Mesenchymal stem cell (in vitro differentiated cells and primary cell): ENCODE measurements at regions not wholly inside any gene's neighbourhood (a gene's known extent, or its start where the extent isn't known, plus 50 kb on each side); places are given as distances from the start of the nearest gene placed in this dataset.
"Not testable (repeated sequence)": the region's sequence is repeated elsewhere in the genome, so short reads cannot be mapped to it uniquely, and the experiment has no call there.

Source experiments
- DNase-seq: peaks from one replicate; pipeline ENCODE4 v3.0.0-alpha.2; 2013
- H2AFZ ChIP-seq: one replicate; pipeline ENCODE4 v1.6.1; 2013; ENCODE audit warnings: low read depth, mild to moderate bottlenecking, control low read depth, inconsistent platforms, low read length, moderate library complexity
- H2AK5ac ChIP-seq: 2 replicates; pipeline ENCODE4 v1.6.1; 2013; ENCODE audit warnings: low read length, moderate library complexity, mild to moderate bottlenecking, inconsistent platforms; ENCODE audit not compliant: severe bottlenecking
- H2BK120ac ChIP-seq: one replicate; pipeline ENCODE4 v1.6.1; 2013; ENCODE audit warnings: low read depth, mild to moderate bottlenecking, inconsistent platforms, low read length, moderate library complexity
- H2BK12ac ChIP-seq, 2 experiments: one replicate each; pipeline ENCODE4 v1.6.1; 2013; ENCODE audit warnings: inconsistent platforms in 2 of 2, low read length in 2 of 2, mild to moderate bottlenecking in 2 of 2, moderate library complexity in 2 of 2, control low read depth in 1 of 2
- H2BK15ac ChIP-seq: one replicate; pipeline ENCODE4 v1.6.1; 2013; ENCODE audit warnings: mild to moderate bottlenecking, low read depth, inconsistent platforms; ENCODE audit not compliant: poor library complexity, severe bottlenecking
- H2BK5ac ChIP-seq: 2 replicates; pipeline ENCODE4 v1.6.1; 2013; ENCODE audit warnings: low read depth, mild to moderate bottlenecking, low read length, control low read depth, inconsistent platforms; ENCODE audit not compliant: poor library complexity, severe bottlenecking
- H3K14ac ChIP-seq, 2 experiments: one replicate each; pipeline ENCODE4 v1.6.1; 2013; ENCODE audit warnings: inconsistent platforms in 2 of 2, low read length in 2 of 2, control low read depth in 1 of 2, mild to moderate bottlenecking in 1 of 2, moderate library complexity in 1 of 2
- H3K18ac ChIP-seq, 2 experiments: one replicate each; pipeline ENCODE4 v1.6.1; 2013; ENCODE audit warnings: inconsistent platforms in 2 of 2, low read length in 2 of 2, control low read depth in 1 of 2, low read depth in 1 of 2, mild to moderate bottlenecking in 1 of 2
- H3K23ac ChIP-seq, 2 experiments: one replicate each; pipeline ENCODE4 v1.6.1; 2013; ENCODE audit warnings: inconsistent platforms in 2 of 2, low read length in 2 of 2, mild to moderate bottlenecking in 2 of 2, moderate library complexity in 2 of 2, control low read depth in 1 of 2
- H3K27ac ChIP-seq: 2 replicates; pipeline ENCODE4 v1.5.1; 2013; ENCODE audit warnings: mild to moderate bottlenecking, moderate library complexity, low read length, control low read depth, inconsistent platforms; ENCODE audit not compliant: poor library complexity, severe bottlenecking
- H3K27me3 ChIP-seq, 2 experiments: 2 replicates each; pipeline versions ENCODE4 v1.6.1 to v1.7.0; 2013; ENCODE audit warnings: low read length in 2 of 2, mild to moderate bottlenecking in 2 of 2, moderate library complexity in 2 of 2, control low read depth in 1 of 2, inconsistent platforms in 1 of 2; ENCODE audit not compliant: control insufficient read depth in 1 of 2, insufficient read depth in 1 of 2
- H3K36me3 ChIP-seq, 2 experiments: 2 replicates each; pipeline versions ENCODE4 v1.6.1 to v1.7.0; 2013; ENCODE audit warnings: low read length in 2 of 2, control low read depth in 1 of 2, inconsistent platforms in 1 of 2, low read depth in 1 of 2, mild to moderate bottlenecking in 1 of 2; ENCODE audit not compliant: insufficient read depth in 2 of 2, control insufficient read depth in 1 of 2
- H3K4ac ChIP-seq, 2 experiments: one replicate each; pipeline ENCODE4 v1.6.1; 2013; ENCODE audit warnings: inconsistent platforms in 2 of 2, low read length in 2 of 2, mild to moderate bottlenecking in 2 of 2, moderate library complexity in 2 of 2, control low read depth in 1 of 2, low read depth in 1 of 2
- H3K4me1 ChIP-seq: 2 replicates; pipeline ENCODE4 v1.6.1; 2013; ENCODE audit warnings: low read depth, low read length, control low read depth; ENCODE audit not compliant: control insufficient read depth, insufficient read depth
- H3K4me2 ChIP-seq: 2 replicates; pipeline ENCODE4 v1.6.1; 2013; ENCODE audit warnings: low read length, mild to moderate bottlenecking, inconsistent platforms; ENCODE audit not compliant: poor library complexity, severe bottlenecking
- H3K4me3 ChIP-seq, 2 experiments: 2 replicates each; pipeline versions ENCODE4 v1.5.1 to v1.7.0; 2013; ENCODE audit warnings: low read length in 2 of 2, mild to moderate bottlenecking in 2 of 2, control low read depth in 1 of 2, low read depth in 1 of 2; ENCODE audit not compliant: insufficient read depth in 1 of 2
- H3K79me1 ChIP-seq: replicated peaks from 2 replicates; pipeline ENCODE4 v1.6.1; 2013; ENCODE audit warnings: mild to moderate bottlenecking, control low read depth, low read length, inconsistent platforms; ENCODE audit not compliant: poor library complexity, severe bottlenecking
- H3K9ac ChIP-seq: 2 replicates; pipeline ENCODE4 v1.7.0; 2013; ENCODE audit warnings: mild to moderate bottlenecking, low read length, moderate library complexity
- H3K9me3 ChIP-seq: 2 replicates; pipeline ENCODE4 v1.7.0; 2013; ENCODE audit warnings: mild to moderate bottlenecking, low read length; ENCODE audit not compliant: control insufficient read depth
- H4K8ac ChIP-seq: one replicate; pipeline ENCODE4 v1.6.1; 2013; ENCODE audit warnings: inconsistent platforms, mild to moderate bottlenecking, low read length, moderate library complexity
- H4K91ac ChIP-seq: one replicate; pipeline ENCODE4 v1.6.1; 2013; ENCODE audit warnings: mild to moderate bottlenecking, low read length, inconsistent platforms
- WGBS: methylation state at CpG from one replicate; pipeline ENCODE4 v1.1.7; 2013; ENCODE audit warnings: mixed read lengths; 5-methylcytosine and 5-hydroxymethylcytosine counted together

GRCh38 chr13:111060237-111060919 lies 54.7 kb upstream of the ARHGEF7 start:
- H3K4me1 ChIP-seq: peaks cover 2% of the 10 kb centered on the region
- H2BK15ac ChIP-seq: no peak overlapping the region
- no peak overlapping the region for H3K18ac ChIP-seq
- H4K91ac ChIP-seq: no peak overlapping the region
- H2AFZ ChIP-seq: no peak overlapping the region
- peaks cover 4 to 5% of the 10 kb centered on the region in 2 experiments for H3K27me3 ChIP-seq
- H3K27ac ChIP-seq: no peak overlapping the region
- 95% methylated on average over 4 of the region's 4 CpGs for WGBS
- no peak overlapping the region for H2BK120ac ChIP-seq
- H2AK5ac ChIP-seq: no peak overlapping the region
- H3K9ac ChIP-seq: no peak overlapping the region
- DNase-seq: no peak
- H3K23ac ChIP-seq: no peak overlapping the region
- H3K4ac ChIP-seq: no peak overlapping the region
- H4K8ac ChIP-seq: no peak overlapping the region
- no peak overlapping the region for H3K14ac ChIP-seq
- no peaks in the 10 kb centered on the region for H3K79me1 ChIP-seq
- no peak overlapping the region for H3K4me3 ChIP-seq
- no peak overlapping the region for H3K4me2 ChIP-seq
- no peak overlapping the region for H2BK12ac ChIP-seq
- no peaks in the 10 kb centered on the region for H3K36me3 ChIP-seq
- peaks cover 10% of the 10 kb centered on the region for H3K9me3 ChIP-seq
- H2BK5ac ChIP-seq: no peak overlapping the region

GRCh38 chr13:111058796-111059506 lies 56.2 kb upstream of the ARHGEF7 start:
- peak; percentile 56 for DNase-seq
- Histone ChIP-seq H3K4me1 (peaks cover 2% of the 10 kb centered on the region), H3K9me3 (peaks cover 10% of the 10 kb centered on the region), H2BK15ac (no peak overlapping the region), H2AFZ (no peak overlapping the region), H3K4me3 (no peak overlapping the region), H3K4ac (no peak overlapping the region), H3K27ac (no peak overlapping the region), H3K4me2 (no peak overlapping the region), H3K27me3 (peaks cover 0 to 4% of the 10 kb centered on the region in 2 experiments), H4K8ac (no peak overlapping the region), H3K79me1 (no peaks in the 10 kb centered on the region), H3K14ac (no peak overlapping the region), H3K9ac (no peak overlapping the region), H2BK120ac (no peak overlapping the region), H3K36me3 (no peaks in the 10 kb centered on the region), H2AK5ac (no peak overlapping the region), H4K91ac (no peak overlapping the region), H3K18ac (peak overlapping the region in 1 of 2 experiments; percentile 21), H2BK12ac (no peak overlapping the region), H2BK5ac (no peak overlapping the region), H3K23ac (no peak overlapping the region)
- 64% methylated on average over 4 of the region's 5 CpGs for WGBS

GRCh38 chr13:111058339-111058738 lies 56.8 kb upstream of the ARHGEF7 start:
- not testable (repeated sequence) for H2BK12ac ChIP-seq, H2BK15ac ChIP-seq, H2BK120ac ChIP-seq, H3K9me3 ChIP-seq, H2BK5ac ChIP-seq, H3K4me1 ChIP-seq, H3K9ac ChIP-seq, H3K18ac ChIP-seq, H3K23ac ChIP-seq, H3K4me2 ChIP-seq, H3K4ac ChIP-seq, H2AK5ac ChIP-seq, H3K14ac ChIP-seq, H4K8ac ChIP-seq, H3K4me3 ChIP-seq, H2AFZ ChIP-seq, H4K91ac ChIP-seq, H3K27me3 ChIP-seq, DNase-seq, H3K79me1 ChIP-seq, H3K27ac ChIP-seq, H3K36me3 ChIP-seq

GRCh38 chr13:111051726-111052232 lies 63.3 kb upstream of the ARHGEF7 start:
- H2BK120ac ChIP-seq, DNase-seq, H3K23ac ChIP-seq, H3K9ac ChIP-seq, H2BK15ac ChIP-seq, H3K18ac ChIP-seq, H2BK12ac ChIP-seq, H2AFZ ChIP-seq, H3K36me3 ChIP-seq, H3K79me1 ChIP-seq, H4K8ac ChIP-seq, H3K9me3 ChIP-seq, H3K4me1 ChIP-seq, H3K14ac ChIP-seq, H2BK5ac ChIP-seq, H3K4ac ChIP-seq, H3K27ac ChIP-seq, H4K91ac ChIP-seq, H3K4me3 ChIP-seq, H3K4me2 ChIP-seq, H2AK5ac ChIP-seq, H3K27me3 ChIP-seq: not testable (repeated sequence)
- WGBS: 88% methylated on average over 19 of the region's 21 CpGs
